ENCODE measurements at regions not wholly inside any gene's neighbourhood (a gene's known extent, or its start where the extent isn't known, plus 50 kb on each side); places are given as distances from the start of the nearest gene placed in this dataset.
"Not testable (repeated sequence)": the region's sequence is repeated elsewhere in the genome, so short reads cannot be mapped to it uniquely, and the experiment has no call there.

DNA sequence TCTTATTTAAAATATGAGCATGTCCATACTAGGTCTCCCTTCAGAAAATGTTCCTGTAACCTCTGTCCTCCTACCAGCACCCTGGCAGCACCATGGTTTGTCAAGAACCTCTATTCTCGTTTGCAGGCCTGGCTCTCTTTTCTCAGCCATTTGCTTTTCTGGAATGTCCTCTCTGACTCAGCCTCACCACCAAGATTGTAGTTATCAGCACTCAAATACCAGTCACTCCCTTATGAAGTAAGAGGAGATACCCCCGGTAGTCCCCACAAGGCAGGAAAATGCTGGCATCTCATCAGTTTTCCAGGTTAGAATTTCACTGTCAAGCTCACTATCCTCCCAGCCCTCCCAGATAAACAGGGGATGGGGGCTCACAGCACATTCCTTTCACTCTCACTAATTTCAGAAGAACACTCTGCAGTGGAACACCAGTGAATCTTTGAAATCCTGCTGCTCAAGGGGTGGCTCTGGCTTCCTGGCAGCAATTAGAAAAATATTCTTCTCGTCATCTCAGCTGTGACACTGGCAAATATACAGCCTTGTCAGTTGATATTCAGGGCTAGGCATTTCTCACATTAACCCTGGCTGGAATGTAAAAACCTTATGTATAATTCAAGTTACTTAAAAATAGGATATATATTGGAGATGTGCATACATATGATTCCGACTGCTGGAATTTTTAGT, 129.2 kb downstream of the TBX18 start:
- Histone ChIP-seq H3K9me3 (ENCODE audit: control insufficient read depth, low read length) (no peaks in the 10 kb centered on the region), H3K4me3 (ENCODE audit: extremely low read depth, insufficient read depth, low read length, poor library complexity, severe bottlenecking) (no peak overlapping the region), H3K27ac (ENCODE audit: low read depth, low read length, severe bottlenecking) (peak overlapping the region; percentile 87), H3K4me1 (ENCODE audit: control insufficient read depth, insufficient read depth, low read length, poor library complexity, severe bottlenecking) (peaks cover 29% of the 10 kb centered on the region), H3K36me3 (ENCODE audit: control insufficient read depth, insufficient read depth, low read length) (no peaks in the 10 kb centered on the region)
- WGBS, 2 experiments (ENCODE audit: insufficient coverage in 2 of 2), result 45 to 70% methylated on average over 2 to 3 of the region's 4 CpGs

DNA sequence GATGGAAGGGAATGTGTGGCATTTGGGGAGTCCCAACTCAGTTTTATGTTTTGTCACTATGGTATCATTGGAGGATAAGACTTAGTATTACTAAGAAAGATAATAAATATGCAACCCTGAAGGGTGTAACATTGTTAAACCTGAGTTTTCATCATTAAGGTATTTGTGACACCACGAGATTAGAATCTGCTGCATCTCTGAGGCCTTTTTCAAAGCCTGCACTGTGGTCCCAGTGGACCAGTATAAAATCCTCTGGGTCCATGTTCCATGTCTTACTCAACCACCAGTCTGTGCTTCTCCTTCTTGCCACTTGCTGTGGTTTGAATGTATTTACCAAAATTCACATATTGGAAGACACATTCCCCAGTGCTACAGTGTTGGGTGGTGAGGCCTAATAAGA, 130.6 kb downstream of the TBX18 start:
- Histone ChIP-seq H3K9me3 (ENCODE audit: control insufficient read depth, low read length) (no peaks in the 10 kb centered on the region), H3K27ac (ENCODE audit: low read depth, low read length, severe bottlenecking) (no peak overlapping the region), H3K4me3 (ENCODE audit: extremely low read depth, insufficient read depth, low read length, poor library complexity, severe bottlenecking) (no peak overlapping the region), H3K4me1 (ENCODE audit: control insufficient read depth, insufficient read depth, low read length, poor library complexity, severe bottlenecking) (peaks cover 24% of the 10 kb centered on the region), H3K36me3 (ENCODE audit: control insufficient read depth, insufficient read depth, low read length) (no peaks in the 10 kb centered on the region)
- 78 to 89% methylated on average over 1 of the region's 1 CpG for WGBS, 2 experiments (ENCODE audit: insufficient coverage in 2 of 2)

DNA sequence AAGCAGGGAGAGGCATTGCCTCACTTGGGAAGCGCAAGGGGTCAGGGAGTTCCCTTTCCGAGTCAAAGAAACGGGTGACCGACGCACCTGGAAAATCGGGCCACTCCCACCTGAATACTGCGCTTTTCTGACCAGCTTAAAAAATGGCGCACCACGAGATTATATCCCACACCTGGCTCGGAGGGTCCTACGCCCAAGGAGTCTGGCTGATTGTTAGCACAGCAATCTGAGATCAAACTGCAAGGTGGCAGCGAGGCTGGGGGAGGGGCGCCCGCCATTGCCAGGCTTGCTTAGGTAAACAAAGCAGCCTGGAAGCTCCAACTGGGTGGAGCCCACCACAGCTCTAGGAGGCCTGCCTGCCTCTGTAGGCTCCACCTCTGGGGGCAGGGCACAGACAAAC, 137.9 kb downstream of the TBX18 start:
- H3K9me3 ChIP-seq (ENCODE audit: control insufficient read depth, low read length); H3K36me3 ChIP-seq (ENCODE audit: control insufficient read depth, insufficient read depth, low read length); H3K4me3 ChIP-seq (ENCODE audit: extremely low read depth, insufficient read depth, low read length, poor library complexity, severe bottlenecking); H3K27ac ChIP-seq (ENCODE audit: low read depth, low read length, severe bottlenecking): not testable (repeated sequence)
- H3K4me1 ChIP-seq (ENCODE audit: control insufficient read depth, insufficient read depth, low read length, poor library complexity, severe bottlenecking), result peaks cover 17% of the 10 kb centered on the region
- 95 to 96% methylated on average over 5 to 10 of the region's 14 CpGs for WGBS, 2 experiments (ENCODE audit: insufficient coverage in 2 of 2)

GRCh38 chr6:84625506-84625905, 138.9 kb downstream of the TBX18 start:
- Histone ChIP-seq H3K4me1 (ENCODE audit: control insufficient read depth, insufficient read depth, low read length, poor library complexity, severe bottlenecking) (peaks cover 17% of the 10 kb centered on the region), H3K27ac (ENCODE audit: low read depth, low read length, severe bottlenecking) (peak overlapping the region; percentile 49), H3K4me3 (ENCODE audit: extremely low read depth, insufficient read depth, low read length, poor library complexity, severe bottlenecking) (no peak overlapping the region), H3K9me3 (ENCODE audit: control insufficient read depth, low read length) (no peaks in the 10 kb centered on the region), H3K36me3 (ENCODE audit: control insufficient read depth, insufficient read depth, low read length) (no peaks in the 10 kb centered on the region)

DNA sequence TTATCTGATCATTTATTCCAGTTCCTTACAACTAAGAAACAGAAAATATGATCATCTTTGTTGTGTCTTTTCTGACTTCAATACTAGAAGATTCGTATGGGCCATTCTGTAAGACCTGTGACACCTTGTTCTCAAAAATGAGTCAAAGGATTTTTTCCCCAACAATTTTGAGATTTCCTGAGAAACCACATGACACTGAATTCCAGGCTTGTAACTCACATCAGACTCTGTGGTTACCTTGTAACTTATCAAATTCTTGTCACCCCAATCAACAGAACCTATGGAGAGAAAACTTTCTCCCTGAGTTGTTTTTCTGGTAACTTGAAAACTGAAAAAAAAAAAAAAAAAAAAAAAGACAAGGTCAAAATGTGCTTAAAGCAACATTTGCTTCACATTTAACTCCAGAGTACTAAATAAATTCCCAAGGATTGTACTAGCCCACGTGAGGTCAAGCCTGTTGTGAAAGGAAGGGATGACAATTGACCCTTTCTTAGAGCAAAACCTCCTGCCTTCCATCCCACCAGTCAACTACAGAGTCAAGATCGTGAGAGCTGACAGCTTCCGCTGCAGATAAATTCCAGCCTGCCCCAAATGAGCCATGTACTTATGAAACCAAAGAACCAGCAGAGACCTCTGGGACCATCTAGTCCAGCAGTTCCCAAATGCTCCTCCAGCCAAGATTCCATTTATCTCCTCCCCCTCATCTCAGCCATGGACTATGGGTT, 140.3 kb downstream of the TBX18 start:
- 60 to 100% methylated on average over 1 to 2 of the region's 4 CpGs for WGBS, 2 experiments (ENCODE audit: insufficient coverage in 2 of 2)

DNA sequence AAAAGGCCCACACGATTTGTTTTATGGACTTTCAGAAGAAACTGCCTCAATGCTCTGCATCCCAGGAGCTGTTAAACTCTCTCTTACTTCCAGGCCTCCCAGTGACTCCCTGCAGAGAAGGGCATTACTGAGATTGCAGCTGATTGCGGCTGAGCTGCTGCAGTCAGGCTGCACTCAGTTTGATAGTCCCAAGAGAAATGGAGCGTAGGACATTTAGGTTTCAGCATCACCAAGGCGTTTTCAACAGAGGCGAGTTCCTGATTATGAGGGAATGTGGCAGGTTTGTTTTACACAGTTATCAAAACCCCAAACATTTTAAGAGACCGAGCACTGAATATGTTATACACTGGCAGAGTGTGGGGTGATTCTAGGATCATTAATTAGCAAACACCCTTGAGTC, 145.6 kb downstream of the TBX18 start:
- 49% methylated on average over 3 of the region's 6 CpGs; no CpG with 5 or more reads in 1 of the 2 experiments for WGBS, 2 experiments (ENCODE audit: insufficient coverage in 2 of 2)
- H3K4me1 ChIP-seq (ENCODE audit: control insufficient read depth, insufficient read depth, low read length, poor library complexity, severe bottlenecking), result peaks cover 14% of the 10 kb centered on the region
- H3K36me3 ChIP-seq (ENCODE audit: control insufficient read depth, insufficient read depth, low read length), result no peaks in the 10 kb centered on the region
- peak overlapping the region; percentile 63 for H3K27ac ChIP-seq (ENCODE audit: low read depth, low read length, severe bottlenecking)
- H3K4me3 ChIP-seq (ENCODE audit: extremely low read depth, insufficient read depth, low read length, poor library complexity, severe bottlenecking), result no peak overlapping the region
- H3K9me3 ChIP-seq (ENCODE audit: control insufficient read depth, low read length), result no peaks in the 10 kb centered on the region

More for the DNA sequence above, 140.3 kb downstream of the TBX18 start:
- Histone ChIP-seq H3K27ac (ENCODE audit: low read depth, low read length, severe bottlenecking) (peak overlapping the region; percentile 62), H3K4me1 (ENCODE audit: control insufficient read depth, insufficient read depth, low read length, poor library complexity, severe bottlenecking) (peaks cover 18% of the 10 kb centered on the region), H3K9me3 (ENCODE audit: control insufficient read depth, low read length) (no peaks in the 10 kb centered on the region), H3K36me3 (ENCODE audit: control insufficient read depth, insufficient read depth, low read length) (no peaks in the 10 kb centered on the region), H3K4me3 (ENCODE audit: extremely low read depth, insufficient read depth, low read length, poor library complexity, severe bottlenecking) (no peak overlapping the region)

GRCh38 chr6:84618046-84618752, 146.2 kb downstream of the TBX18 start:
- no peak overlapping the region for H3K4me3 ChIP-seq (ENCODE audit: extremely low read depth, insufficient read depth, low read length, poor library complexity, severe bottlenecking)
- 70 to 78% methylated on average over 4 to 6 of the region's 8 CpGs for WGBS, 2 experiments (ENCODE audit: insufficient coverage in 2 of 2)

GRCh38 chr6:84615987-84616386, 148.4 kb downstream of the TBX18 start:
- Histone ChIP-seq H3K36me3 (ENCODE audit: control insufficient read depth, insufficient read depth, low read length) (no peaks in the 10 kb centered on the region), H3K9me3 (ENCODE audit: control insufficient read depth, low read length) (no peaks in the 10 kb centered on the region), H3K4me3 (ENCODE audit: extremely low read depth, insufficient read depth, low read length, poor library complexity, severe bottlenecking) (no peak overlapping the region), H3K27ac (ENCODE audit: low read depth, low read length, severe bottlenecking) (no peak overlapping the region), H3K4me1 (ENCODE audit: control insufficient read depth, insufficient read depth, low read length, poor library complexity, severe bottlenecking) (peaks cover 14% of the 10 kb centered on the region)
- WGBS, 2 experiments (ENCODE audit: insufficient coverage in 2 of 2), result 100% methylated on average over 1 of the region's 2 CpGs

More at GRCh38 chr6:84618046-84618752, 146.2 kb downstream of the TBX18 start:
- Histone ChIP-seq H3K27ac (ENCODE audit: low read depth, low read length, severe bottlenecking) (peak overlapping the region; percentile 63), H3K9me3 (ENCODE audit: control insufficient read depth, low read length) (no peaks in the 10 kb centered on the region), H3K36me3 (ENCODE audit: control insufficient read depth, insufficient read depth, low read length) (no peaks in the 10 kb centered on the region), H3K4me1 (ENCODE audit: control insufficient read depth, insufficient read depth, low read length, poor library complexity, severe bottlenecking) (peaks cover 14% of the 10 kb centered on the region)

DNA sequence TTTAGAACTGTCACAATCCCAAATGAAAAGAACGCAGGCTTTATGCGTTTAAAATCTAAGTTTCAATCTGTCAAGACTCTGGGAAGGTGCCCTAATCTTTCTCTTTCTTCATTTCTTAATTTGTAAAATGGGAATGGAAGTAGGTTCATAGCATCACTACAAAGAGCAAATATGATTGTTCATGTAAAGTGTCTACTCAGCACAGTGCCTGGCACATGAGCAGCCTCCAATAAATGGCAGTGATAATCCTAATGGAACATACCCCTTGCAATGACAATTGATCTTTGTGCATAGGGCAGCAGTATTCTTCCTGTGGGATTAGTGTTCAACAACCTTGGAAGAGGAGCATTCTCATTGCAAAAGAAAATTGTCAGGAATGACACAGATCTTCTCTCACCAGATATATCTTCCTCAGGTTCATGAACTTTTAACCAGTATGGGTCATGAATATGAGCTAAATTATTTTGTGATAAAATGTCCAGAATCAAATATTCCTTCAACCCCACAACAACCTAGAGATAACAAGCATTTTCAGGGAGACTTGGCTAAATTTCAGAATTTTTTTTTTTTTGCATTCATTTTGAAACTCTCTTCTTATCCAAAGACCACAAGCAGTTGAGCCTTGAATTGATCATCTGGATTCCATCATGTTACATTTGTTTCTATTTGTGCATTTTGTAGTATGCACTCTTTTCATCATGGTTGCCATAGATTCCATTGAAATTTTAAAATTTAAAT, 149.1 kb downstream of the TBX18 start:
- 100% methylated on average over 1 of the region's 2 CpGs; no CpG with 5 or more reads in 1 of the 2 experiments for WGBS, 2 experiments (ENCODE audit: insufficient coverage in 2 of 2)
- Histone ChIP-seq H3K4me3 (ENCODE audit: extremely low read depth, insufficient read depth, low read length, poor library complexity, severe bottlenecking) (no peak overlapping the region), H3K9me3 (ENCODE audit: control insufficient read depth, low read length) (no peaks in the 10 kb centered on the region), H3K27ac (ENCODE audit: low read depth, low read length, severe bottlenecking) (no peak overlapping the region), H3K4me1 (ENCODE audit: control insufficient read depth, insufficient read depth, low read length, poor library complexity, severe bottlenecking) (peaks cover 14% of the 10 kb centered on the region), H3K36me3 (ENCODE audit: control insufficient read depth, insufficient read depth, low read length) (no peaks in the 10 kb centered on the region)

DNA sequence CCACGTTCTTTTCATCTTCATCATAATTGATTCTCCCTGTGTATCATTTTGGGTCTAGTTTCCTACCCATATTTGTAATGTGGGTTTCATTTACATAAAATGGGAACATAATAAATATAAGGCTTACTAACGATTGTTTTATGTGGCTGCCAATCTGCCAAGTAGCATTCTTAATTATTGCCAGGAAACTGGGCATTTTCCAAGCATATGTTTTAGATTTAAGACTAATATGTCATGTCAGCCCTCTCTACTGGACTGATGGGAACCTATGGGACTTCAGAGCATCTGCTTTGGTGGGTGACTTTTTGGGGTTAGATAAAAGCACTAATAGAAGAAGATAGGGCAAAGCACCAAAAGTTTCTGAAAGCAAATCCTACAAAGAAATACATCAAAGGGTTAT, 157.5 kb downstream of the TBX18 start:
- H3K4me3 ChIP-seq (ENCODE audit: extremely low read depth, insufficient read depth, low read length, poor library complexity, severe bottlenecking), result no peak overlapping the region
- no peaks in the 10 kb centered on the region for H3K4me1 ChIP-seq (ENCODE audit: control insufficient read depth, insufficient read depth, low read length, poor library complexity, severe bottlenecking)
- H3K36me3 ChIP-seq (ENCODE audit: control insufficient read depth, insufficient read depth, low read length), result no peaks in the 10 kb centered on the region
- 80% methylated on average over 1 of the region's 2 CpGs; no CpG with 5 or more reads in 1 of the 2 experiments for WGBS, 2 experiments (ENCODE audit: insufficient coverage in 2 of 2)
- H3K9me3 ChIP-seq (ENCODE audit: control insufficient read depth, low read length), result no peaks in the 10 kb centered on the region
- H3K27ac ChIP-seq (ENCODE audit: low read depth, low read length, severe bottlenecking), result no peak overlapping the region

All from mesodermal cell (in vitro differentiated cells).